ENCODE measurements at regions not wholly inside any gene's neighbourhood (a gene's known extent, or its start where the extent isn't known, plus 50 kb on each side); places are given as distances from the start of the nearest gene placed in this dataset.

GRCh38 chr4:19425146-19425545 is 826.6 kb upstream of the SLIT2 start:
- no peak overlapping the region for H3K4me3 ChIP-seq
- no peak overlapping the region for H3K9ac ChIP-seq (ENCODE audit: control insufficient read depth, insufficient read depth, low read length)
- no peak overlapping the region for H2AFZ ChIP-seq (ENCODE audit: control insufficient read depth, low read depth, low read length)
- H3K9me3 ChIP-seq (replicated peaks; ENCODE audit: control insufficient read depth, insufficient read depth, low read length) = no peaks in the 10 kb centered on the region
- no peak overlapping the region for H3K27ac ChIP-seq (ENCODE audit: control insufficient read depth, insufficient read depth)
- ChIA-PET CTCF (no interaction called here), RAD21 (ENCODE audit: unreplicated experiment) (no interaction called here), POLR2A (no interaction called here), SMC1A (ENCODE audit: uncharacterized antibody, unreplicated experiment) (no interaction called here)
- H3K27me3 ChIP-seq (replicated peaks in 1 of 2; ENCODE audit: control insufficient read depth in 2 of 2, insufficient read depth in 2 of 2, low read length in 1 of 2) = no peaks in the 10 kb centered on the region
- no peaks in the 10 kb centered on the region for H3K4me1 ChIP-seq (ENCODE audit: control insufficient read depth, insufficient read depth, low read length)
- no peak for FAIRE-seq
- ATAC-seq = no peak
- DNase-seq (ENCODE audit: low read depth, low spot score) = no peak
- H3K4me2 ChIP-seq (ENCODE audit: control insufficient read depth, insufficient read depth) = no peak overlapping the region
- H4K20me1 ChIP-seq (ENCODE audit: control insufficient read depth, insufficient read depth) = no peaks in the 10 kb centered on the region
- H3K36me3 ChIP-seq (ENCODE audit: control insufficient read depth in 2 of 2, insufficient read depth in 2 of 2, low read length in 1 of 2) = no peaks in the 10 kb centered on the region
- H3K79me2 ChIP-seq (ENCODE audit: control insufficient read depth, insufficient read depth, low read length) = no peaks in the 10 kb centered on the region
- in situ Hi-C loops (cut with MboI) = no loop called here
- TF ChIP-seq EED (IDR thresholded peaks at IDR 0.05; ENCODE audit: low read depth) (no peak), FOXM1 (IDR thresholded peaks at IDR 0.05; ENCODE audit: low read depth, low read length) (no peak), MXI1 (IDR thresholded peaks at IDR 0.05; ENCODE audit: low read depth, low read length) (no peak), CUX1 (IDR thresholded peaks at IDR 0.05; ENCODE audit: insufficient replicate concordance, low read depth, low read length) (no peak), STAT3 (IDR thresholded peaks at IDR 0.05; ENCODE audit: low read depth, low read length) (no peak), ELK1 (IDR thresholded peaks at IDR 0.05; ENCODE audit: low read depth, low read length) (no peak), SREBF2 (IDR thresholded peaks at IDR 0.05; ENCODE audit: low read length) (no peak), GABPA (IDR thresholded peaks at IDR 0.05; ENCODE audit: low read depth) (no peak), CREB1 (IDR thresholded peaks at IDR 0.05; ENCODE audit: low read depth) (no peak), SREBF1 (IDR thresholded peaks at IDR 0.05; ENCODE audit: low read length) (no peak), NBN (IDR thresholded peaks at IDR 0.05) (no peak), SUPT20H (IDR thresholded peaks at IDR 0.05; ENCODE audit: borderline replicate concordance, control insufficient read depth, low read depth, low read length) (no peak), ZNF24 (IDR thresholded peaks at IDR 0.05) (no peak), CHD2 (IDR thresholded peaks at IDR 0.05; ENCODE audit: borderline replicate concordance, low read depth, low read length) (no peak), KDM1A (IDR thresholded peaks at IDR 0.05; ENCODE audit: borderline replicate concordance) (no peak)
- no TSS peak for BruUV-seq (replicated peaks)
- intact Hi-C loops (cut with micrococcal nuclease; ENCODE audit: unreplicated experiment) = no loop called here

Data from GM12878 (cell line).